Hematopoietic multipotent progenitor cell treated with erythropoietin and hydrocortisone succinate and interleukin-3 and kit ligand, for 8 days (in vitro differentiated cells): ENCODE measurements at regions not wholly inside any gene's neighbourhood (a gene's known extent, or its start where the extent isn't known, plus 50 kb on each side); places are given as distances from the start of the nearest gene placed in this dataset.
A peak's percentile ranks its signal among the peaks of the same experiment; 100 is the strongest.
"Not testable (repeated sequence)": the region's sequence is repeated elsewhere in the genome, so short reads cannot be mapped to it uniquely, and the experiment has no call there.

Experiments
- DNase-seq: peaks from one replicate; pipeline ENCODE4 v3.0.0-alpha.2; 2015

DNA sequence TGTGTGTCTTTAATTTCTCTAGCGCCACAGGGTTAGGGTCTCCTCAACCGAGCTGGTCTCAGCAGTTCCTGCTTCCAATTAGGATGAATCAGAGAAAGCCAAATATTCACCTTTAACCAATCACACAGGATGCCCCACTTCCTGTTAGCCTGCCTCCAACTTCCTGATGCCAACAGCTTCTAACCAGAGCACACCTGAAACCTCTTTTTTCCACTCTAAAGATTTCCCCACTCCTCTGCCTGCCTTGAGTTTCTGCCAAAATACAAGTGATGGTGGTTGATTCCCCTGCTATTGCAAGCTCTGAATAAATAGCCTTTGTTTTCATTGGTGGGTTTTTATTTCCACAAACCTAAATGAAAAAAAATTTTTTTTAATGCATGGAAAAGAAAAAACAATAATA, 144.7 kb upstream of the UST start:
- DNase-seq, result no peak

DNA sequence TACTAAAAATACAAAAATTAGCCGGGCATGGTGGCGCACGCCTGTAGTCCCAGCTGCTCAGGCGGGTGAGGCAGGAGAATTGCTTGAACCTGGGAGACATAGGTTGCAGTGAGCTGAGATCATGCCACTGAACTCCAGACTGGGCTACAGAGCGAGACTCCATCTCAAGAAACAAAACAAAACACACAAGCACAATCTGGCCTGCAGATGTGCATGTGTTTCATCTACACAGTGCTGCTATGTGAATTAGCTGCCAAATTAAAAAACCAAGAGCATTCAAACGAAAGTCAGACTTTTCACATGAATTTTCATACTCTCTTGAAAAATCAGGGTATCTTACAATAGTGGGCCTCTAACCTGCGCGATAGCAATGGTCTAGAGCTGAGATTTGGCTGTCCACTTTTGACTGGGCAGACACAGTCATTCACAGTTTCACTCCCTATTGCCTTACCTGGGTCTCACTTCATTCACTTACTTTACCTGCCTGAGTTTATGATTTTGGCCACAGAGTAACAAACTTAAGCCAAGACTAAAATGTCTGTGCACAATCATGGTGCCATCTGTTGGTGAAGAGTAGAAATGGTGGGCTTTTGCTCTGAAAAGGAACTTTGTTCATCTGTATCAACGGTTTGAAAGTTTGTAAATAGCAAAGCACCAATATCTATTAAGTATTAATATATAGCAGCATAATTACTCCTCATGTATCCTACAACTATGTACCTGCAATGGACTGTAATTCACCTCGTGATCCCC, 138.5 kb upstream of the UST start:
- DNase-seq, result peak; percentile 1

DNA sequence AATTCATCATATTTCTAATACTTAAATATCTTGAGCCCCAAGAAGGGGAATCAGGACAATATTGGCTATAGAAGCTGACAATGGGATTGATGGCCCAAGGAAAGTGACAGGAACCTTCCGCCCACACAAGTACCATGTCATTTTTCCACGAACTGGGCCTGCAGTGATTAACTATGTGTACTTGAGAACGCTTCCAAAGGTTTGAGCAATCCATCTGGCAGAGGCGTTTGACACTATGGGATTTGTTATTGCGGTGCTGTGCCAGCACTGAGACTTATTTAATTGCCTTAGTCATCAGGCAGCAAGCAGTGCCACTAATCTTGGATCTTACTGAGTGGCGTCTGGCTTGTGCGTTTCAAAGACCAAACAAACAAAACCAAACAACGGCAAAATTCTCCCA, 135.6 kb upstream of the UST start:
- no peak for DNase-seq

DNA sequence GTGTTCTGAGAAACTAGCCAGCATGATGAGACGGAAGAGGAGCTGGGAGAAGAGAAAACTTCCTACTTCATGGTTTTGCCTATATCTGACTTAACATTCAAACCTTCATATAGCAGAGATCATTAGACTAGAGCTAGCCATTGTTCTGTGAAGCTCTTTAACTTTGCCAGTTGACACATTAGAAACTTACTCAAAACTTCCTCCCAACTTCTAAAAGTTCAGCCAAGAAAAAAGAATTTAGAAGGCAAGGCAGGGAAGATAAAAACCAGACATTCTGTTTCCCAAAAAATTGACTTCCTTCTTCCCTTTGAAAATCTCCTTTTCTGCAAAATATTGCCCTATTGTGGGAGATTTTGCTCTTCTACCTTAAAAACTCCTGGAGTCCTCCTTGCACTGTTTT, 134.8 kb upstream of the UST start:
- DNase-seq, result no peak

DNA sequence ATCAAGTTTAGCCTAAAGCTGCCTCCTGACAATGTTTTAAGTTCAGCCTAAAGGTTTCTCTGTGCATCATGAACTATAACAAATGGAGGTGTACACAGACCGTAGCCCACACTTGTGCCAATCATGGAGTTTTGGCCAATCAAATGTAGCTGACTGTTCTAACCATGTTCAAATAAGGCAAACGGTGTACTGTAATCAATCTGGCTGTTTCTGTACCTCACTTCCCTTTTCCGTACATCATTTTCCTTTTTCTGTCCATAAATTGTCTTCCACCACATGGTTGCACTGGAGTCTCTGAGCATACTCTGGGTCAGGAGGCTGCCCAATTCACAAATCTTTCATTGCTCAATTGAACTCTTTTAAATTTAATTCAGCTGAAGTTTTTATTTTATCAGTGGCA, 132.2 kb upstream of the UST start:
- no peak for DNase-seq

DNA sequence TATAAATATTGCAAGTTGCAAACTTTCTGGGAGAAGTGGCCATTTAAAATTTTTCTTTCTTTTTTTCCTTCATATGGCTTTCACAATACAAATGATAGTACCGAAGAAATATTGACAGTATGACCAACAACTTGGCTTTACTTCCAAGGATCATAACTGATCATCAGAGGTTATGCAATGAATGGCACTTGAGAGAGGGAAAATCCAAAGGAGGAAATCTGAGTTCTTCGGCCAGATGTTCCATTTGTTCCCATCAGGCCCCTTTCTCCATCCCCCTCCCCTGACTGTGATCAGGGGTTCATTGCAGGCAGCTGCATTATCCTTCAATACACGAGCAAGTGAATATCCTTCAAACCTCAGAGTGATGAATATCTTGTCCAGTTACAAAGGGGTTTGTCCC, 130.0 kb upstream of the UST start:
- no peak for DNase-seq

DNA sequence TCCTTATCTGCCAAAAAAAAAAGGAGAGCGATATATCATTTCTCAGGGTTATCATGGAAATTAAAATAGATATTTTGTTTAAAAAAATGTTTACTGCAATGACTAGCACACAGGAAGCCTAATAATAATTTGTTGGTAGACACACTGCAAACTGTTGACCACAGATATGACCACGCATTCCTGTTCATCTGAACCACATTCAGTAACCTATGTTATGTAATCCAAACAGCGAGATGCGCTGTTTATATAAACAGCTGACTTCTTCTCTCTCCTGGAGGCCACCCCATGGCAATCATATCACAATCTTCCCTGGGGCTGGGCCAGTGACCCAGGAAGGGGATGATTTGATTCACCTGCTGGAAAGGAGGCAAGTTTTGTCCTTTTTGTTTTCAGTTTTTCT, 129.3 kb upstream of the UST start:
- DNase-seq, result no peak

DNA sequence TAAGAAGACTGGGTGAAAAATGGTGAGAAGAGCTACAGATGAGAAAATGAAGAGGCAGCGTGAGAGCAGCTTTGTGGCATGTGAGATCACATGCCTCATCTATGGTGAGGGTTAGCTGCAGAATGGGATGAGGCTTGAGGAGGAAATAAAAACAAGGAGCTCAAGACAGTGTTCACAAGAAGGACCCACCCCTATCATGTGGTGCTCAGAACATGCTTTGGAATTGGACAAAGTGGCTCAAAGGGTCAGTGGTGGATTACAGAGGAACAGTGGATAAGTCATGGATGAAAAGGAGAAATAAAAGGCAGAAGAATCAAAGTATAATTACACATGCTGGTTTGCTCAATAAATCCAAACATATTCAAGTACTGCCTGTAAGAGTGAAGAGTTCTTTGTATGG, 126.9 kb upstream of the UST start:
- no peak for DNase-seq

DNA sequence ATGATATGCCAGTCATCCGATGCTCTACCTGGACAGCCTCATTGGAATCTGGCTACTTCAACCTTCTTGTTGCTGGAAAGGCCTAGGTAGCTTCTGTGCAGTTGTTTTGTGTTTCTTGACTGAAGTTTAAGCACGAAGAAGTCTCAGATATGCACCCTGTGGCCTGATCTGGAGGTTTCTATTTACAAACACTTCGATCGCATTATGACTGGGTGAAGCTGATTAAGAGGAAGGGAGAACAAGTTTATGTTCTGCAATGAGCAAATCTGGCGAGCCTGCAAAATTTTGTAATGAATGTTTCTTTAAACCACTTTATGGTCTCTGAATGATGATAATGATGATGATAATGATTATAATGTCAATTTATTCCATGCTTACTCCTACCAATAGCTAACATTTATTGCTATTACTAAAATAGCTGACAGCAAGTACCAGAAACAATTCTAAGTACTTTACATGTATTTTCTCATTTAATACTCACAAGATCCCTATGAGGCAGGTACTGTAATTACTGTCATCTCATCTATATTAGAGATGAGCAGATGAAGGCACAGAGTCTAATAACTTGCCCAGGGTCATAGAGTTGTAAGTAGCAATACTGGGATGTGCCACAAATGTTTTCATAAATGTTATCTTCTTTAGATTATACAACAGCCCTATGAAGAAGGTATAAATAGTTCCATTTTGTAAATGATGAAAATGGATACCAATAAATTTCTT, 126.1 kb upstream of the UST start:
- DNase-seq, result no peak

DNA sequence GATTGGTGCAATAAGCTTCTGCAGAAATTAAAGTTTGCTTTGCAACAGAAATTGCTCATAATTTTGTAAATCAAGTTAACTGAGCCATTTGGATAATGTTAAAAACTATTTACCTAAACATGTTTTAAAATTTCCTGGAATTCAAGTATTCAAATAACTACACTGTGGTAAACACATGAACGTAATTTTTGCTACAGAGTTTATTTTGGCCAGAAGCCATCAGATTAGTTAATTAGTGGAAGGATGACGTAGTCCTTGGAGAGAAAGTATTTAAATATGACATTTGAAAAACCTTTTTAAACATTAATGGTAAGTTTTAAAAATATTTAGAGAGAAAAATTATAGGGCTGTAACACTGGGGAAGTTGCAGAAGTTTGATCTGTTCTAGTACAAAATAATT, 121.2 kb upstream of the UST start:
- DNase-seq, result no peak

DNA sequence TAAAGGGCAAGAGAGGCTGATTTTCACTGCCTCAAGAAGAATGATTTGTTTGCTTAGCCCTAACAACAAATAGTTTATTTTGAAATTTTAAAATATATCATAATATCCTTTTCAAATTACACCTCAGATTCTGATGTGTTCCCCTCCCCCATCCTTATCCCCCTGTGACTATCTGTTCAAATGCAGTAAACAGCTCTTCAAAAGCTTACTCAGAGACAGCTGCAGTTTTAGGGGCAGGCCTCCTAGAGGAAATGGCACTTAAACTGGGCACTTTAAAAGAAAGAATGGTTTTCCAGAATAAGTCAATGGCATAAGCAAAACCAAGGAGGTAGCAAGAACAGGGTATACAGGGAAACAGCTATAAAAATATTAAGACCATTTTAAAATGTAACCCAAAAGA, 118.6 kb upstream of the UST start:
- no peak for DNase-seq

DNA sequence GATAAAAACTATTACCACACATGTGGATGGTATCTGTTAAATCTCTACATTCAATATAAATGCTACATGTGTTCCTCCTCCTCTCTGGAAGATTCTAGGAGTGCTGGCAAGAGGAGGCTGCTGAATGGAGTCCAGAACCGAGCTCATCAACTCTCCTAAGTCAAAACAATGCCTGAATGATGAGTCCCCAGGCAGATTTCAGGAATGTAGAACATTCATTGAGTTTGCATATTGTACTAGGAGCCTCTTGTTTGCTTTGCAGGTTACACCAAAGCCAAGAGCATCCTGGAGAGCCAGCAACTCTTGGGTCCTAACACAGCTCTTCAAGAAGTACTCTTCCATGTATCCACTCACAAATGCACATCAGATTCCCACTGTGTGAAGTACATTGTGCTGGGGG, 117.6 kb upstream of the UST start:
- no peak for DNase-seq

DNA sequence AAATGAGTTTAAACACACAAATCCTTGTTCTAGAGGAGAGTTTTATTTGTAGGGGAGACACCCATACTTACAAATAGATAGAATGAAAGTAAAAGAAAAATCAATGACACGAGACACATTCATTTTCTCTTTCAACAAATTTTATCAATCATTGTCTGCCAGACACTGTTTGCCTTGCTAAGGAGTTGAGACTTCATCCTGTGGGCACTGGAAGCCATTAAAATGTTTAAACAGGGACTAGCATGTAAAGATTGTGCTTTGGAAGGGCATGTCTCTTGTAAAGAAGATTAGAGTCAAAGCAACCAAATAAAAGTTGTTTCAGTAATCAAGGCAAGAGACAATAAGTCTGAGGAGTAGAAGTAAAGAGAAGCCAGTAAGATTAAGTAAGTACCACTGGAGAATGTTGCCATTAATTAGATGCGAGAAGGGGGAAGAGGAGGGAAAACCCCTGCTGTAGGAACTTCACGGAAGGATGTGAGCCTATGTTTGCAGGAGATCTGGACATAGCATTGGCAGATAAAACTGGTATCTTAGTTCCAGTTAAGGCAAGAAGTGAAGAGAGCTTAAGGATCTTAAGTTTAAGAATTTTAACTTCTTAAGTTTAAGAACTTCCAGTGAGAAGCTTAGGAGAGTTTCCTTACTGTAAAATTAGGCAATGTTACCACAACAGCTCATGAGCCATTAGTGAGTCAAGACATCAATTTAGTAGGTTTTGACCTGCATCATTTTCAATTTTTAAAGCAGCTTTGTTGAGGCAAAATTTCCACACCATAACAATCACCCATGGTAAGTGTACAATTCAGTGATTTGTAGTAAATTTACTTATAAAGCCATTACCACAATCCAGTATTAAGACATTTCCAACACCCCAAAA, 117.0 kb upstream of the UST start:
- DNase-seq, result no peak

DNA sequence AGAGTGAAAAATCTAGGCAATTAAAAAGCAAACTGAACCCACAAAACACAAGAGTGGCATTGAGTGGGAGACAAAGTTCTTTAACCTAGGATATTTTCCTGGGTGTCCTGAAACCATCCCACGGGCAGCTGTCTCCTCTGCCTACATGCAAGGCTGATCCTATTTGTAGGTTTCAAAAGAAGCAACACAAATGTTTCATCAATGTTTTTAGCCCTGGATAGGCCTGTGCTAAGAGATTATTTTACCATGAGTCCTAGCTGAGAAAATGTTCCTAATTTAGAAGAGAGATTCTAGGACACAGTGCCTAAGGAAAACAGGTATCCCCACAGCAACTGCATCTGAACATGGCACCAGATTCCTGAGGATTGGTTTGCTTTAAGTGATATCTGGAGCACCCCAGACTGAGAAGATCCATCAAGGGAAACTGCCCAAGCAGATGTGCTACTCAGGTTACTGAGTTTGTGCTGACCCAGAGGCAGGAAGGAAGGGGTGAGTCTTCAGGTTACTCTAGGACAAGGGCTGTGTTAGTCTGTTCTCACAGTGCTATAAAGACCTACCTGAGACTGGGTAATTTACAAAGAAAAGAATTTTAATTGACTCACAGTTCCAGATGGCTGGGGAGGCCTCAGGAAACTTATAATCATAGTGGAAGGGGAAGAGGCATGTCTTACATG, 111.6 kb upstream of the UST start:
- no peak for DNase-seq

DNA sequence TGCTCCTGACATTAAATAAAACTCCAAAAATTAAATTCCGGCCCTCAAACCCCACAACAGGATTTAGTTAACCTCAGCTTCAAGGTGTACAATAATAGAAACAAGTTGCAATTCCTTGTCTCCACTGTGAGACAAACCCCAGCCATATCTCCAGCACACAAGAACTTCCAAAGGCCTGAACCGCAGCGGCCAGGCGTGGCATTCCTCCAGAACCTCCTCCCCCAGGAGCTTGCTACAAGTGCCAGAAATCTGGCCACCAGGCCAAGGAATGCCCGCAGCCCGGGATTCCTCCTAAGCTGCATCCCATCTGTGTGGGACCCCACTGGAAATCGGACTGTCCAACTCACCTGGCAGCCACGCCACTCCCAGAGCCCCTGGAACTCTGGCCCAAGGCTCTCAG, 105.0 kb upstream of the UST start:
- DNase-seq, result not testable (repeated sequence)

DNA sequence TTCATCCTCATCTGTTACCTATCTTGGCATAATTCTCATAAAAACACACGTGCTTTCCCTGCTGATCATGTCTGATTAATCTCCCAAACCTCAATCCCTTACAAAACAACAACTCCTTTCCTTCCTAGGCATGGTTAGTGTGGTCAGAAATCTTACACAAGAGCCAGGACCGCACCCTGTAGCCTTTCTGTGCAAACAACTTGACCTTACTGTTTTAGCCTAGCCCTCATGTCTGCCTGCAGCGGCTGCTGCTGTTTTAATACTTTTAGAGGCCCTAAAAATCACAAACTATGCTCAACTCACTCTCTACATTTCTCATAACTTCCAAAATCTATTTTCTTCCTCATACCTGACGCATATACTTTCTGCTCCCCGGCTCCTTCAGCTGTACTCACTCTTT, 103.6 kb upstream of the UST start:
- not testable (repeated sequence) for DNase-seq

DNA sequence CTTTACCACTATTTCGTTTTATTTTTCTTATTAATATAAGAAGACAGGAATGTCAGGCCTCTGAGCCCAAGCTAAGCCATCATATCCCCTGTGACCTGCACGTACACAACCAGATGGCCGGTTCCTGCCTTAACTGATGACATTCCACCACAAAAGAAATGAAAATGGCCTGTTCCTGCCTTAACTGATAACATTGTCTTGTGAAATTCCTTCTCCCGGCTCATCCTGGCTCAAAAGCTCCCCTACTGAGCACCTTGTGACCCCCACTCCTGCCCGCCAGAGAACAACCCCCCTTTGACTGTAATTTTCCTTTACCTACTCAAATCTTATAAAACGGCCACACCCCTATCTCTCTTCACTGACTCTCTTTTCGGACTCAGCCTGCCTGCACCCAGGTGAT, 101.8 kb upstream of the UST start:
- DNase-seq, result not testable (repeated sequence)

DNA sequence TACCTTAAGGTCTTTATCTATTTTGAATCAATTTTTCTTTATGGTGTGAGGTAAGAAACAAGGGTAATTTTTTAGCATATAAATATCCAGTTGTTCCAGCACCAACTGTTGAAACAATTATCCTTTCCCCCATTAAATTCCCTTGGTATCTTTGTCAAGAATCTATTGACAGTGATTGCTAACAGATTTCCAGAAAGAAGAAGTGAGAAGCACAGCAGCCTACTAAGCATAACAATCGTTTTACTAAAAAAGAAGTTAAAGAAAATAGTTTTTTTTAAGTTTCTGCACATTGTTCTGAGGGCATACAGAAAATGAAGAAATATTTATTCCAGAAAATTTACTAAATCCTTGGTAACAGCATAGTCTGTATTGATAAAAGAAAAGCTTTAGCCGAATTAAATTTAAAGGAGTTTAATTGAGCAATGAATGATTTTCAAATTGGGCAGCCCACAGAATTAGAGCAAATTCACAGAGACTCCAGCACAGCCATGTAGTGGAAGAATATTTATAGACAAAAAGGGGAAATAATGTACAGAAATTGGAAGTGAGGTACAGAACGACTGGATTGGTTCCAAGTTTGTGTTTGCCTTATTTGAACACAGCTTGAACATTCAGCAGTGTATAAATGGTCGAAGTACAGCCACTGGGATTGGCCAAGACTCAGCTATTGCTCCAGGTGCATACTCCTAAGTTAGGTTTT, 97.9 kb upstream of the UST start:
- no peak for DNase-seq

DNA sequence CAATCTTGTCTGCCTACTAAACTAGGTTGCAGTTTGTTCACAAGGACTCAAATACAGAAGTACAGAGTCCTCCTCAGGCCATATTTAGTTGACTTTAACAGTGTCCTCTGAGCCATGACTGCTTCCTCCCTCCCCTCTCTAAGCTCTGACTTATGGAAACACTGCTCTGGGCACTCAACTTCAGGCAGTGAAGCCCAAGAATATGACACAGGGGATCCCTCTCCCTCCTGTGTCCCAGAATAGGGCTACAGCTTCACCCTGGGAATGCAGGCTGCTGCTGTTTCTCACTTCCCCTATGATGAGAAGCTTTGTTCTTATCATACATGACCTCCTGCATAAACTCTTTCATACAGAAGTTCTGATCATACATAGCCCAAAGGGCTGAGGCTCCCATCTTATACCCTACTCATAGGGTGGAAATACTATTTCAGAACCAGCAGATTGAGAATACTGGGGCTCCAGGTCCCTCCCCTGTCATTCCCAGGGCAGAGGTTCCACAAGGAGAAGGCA, 97.3 kb upstream of the UST start:
- DNase-seq, result no peak

DNA sequence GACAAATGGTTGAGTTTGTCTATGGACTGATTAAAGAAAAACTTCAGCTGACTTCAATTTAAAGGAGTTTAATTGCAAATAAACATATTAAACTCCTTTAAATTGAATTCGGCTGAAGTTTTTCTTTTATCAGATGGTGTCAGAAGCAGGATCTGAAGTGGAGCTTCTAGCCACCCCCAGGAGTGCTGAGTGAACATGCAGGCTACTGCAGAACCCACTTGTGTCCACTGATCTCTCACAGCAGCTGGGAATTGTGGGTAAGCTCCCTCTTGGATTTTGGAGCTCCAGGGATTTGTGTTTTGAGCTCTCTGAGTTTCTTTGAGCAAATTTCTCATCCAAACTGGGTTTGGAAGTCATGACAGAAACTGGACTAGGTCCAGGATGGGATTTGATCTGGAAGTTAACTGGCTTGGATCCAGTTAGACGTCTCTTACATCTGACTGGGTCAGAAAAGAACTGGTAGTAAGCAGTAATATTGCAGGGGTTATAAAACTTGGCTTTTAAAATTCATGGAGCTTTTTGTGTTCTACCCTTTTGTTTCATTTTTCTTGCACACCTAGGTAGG, 95.8 kb upstream of the UST start:
- DNase-seq, result no peak

DNA sequence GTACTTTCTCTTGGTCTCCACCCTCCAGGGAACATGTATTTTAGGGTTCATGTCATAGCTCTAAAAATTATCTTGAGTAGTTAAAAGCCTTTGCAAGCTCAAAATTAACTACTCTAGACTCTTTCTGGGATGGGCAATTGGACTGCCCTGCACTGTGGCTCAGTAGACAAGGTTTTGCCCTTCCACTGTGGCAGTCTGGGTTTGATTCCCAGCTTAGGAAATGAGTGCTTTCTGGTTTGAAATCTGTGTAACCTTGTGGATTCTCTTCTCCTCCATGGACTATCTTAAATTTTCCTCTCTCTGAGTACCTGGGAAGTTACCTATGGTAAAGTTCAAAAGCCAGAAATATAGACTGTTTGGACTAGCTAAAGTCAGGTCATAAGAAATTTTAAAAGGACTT, 94.6 kb upstream of the UST start:
- no peak for DNase-seq
